Effector memory CD8-positive, alpha-beta T cell (primary cell): ENCODE measurements at regions not wholly inside any gene's neighbourhood (a gene's known extent, or its start where the extent isn't known, plus 50 kb on each side); places are given as distances from the start of the nearest gene placed in this dataset.
A peak's percentile ranks its signal among the peaks of the same experiment; 100 is the strongest.
"Not testable (repeated sequence)": the region's sequence is repeated elsewhere in the genome, so short reads cannot be mapped to it uniquely, and the experiment has no call there.

ENCODE experiments used
- ATAC-seq: fragments of 150-1000 bp; cut with Tn5 transposase; replicated peaks from 2 replicates; pipeline ENCODE4 v1.10.0; 2021; ENCODE audit warnings: mild to moderate bottlenecking, moderate library complexity
- DNase-seq, 3 experiments: peaks; one replicate each; pipeline ENCODE4 v3.0.0; 2021
- H3K27ac Mint-ChIP-seq, 2 donors: one replicate each; pipeline ENCODE4 v1.8.0; 2022; ENCODE audit warnings: mild to moderate bottlenecking in 2 of 2, mixed read lengths in 2 of 2, moderate library complexity in 2 of 2
- H3K27me3 Mint-ChIP-seq, 2 donors: one replicate each; pipeline ENCODE4 v1.8.0; 2022; ENCODE audit warnings: mixed read lengths in 2 of 2
- H3K36me3 Mint-ChIP-seq: one replicate; pipeline ENCODE4 v1.8.0; 2022; ENCODE audit warnings: mild to moderate bottlenecking, moderate library complexity, mixed read lengths; ENCODE audit not compliant: insufficient read depth
- H3K4me1 Mint-ChIP-seq, 2 donors: one replicate each; pipeline ENCODE4 v1.8.0; 2022; ENCODE audit warnings: low read depth in 2 of 2, mixed read lengths in 2 of 2
- H3K4me3 Mint-ChIP-seq, 2 donors: one replicate each; pipeline ENCODE4 v1.8.0; 2022; ENCODE audit warnings: mild to moderate bottlenecking in 2 of 2, mixed read lengths in 2 of 2, moderate library complexity in 2 of 2
- H3K9me3 Mint-ChIP-seq, 2 donors: one replicate each; pipeline ENCODE4 v1.8.0; 2022; ENCODE audit warnings: mixed read lengths in 2 of 2

GRCh38 chr15:30195355-30196008 is 60.6 kb downstream of the GOLGA8T start:
- not testable (repeated sequence) for H3K4me1 Mint-ChIP-seq, H3K36me3 Mint-ChIP-seq, H3K9me3 Mint-ChIP-seq, H3K4me3 Mint-ChIP-seq, H3K27ac Mint-ChIP-seq, DNase-seq, H3K27me3 Mint-ChIP-seq
- ATAC-seq, result peak; percentile 7

- H3K27ac Mint-ChIP-seq, H3K9me3 Mint-ChIP-seq, H3K4me3 Mint-ChIP-seq, H3K27me3 Mint-ChIP-seq, H3K36me3 Mint-ChIP-seq, H3K4me1 Mint-ChIP-seq: not testable (repeated sequence)
- DNase-seq (peak; percentile 32 to 33 (median 33)), ATAC-seq (peak; percentile 62)
Observed at GRCh38 chr15:30196009-30196375, 61.1 kb downstream of the GOLGA8T start.

- H3K9me3 Mint-ChIP-seq, H3K4me3 Mint-ChIP-seq, H3K4me1 Mint-ChIP-seq, ATAC-seq, H3K36me3 Mint-ChIP-seq, H3K27me3 Mint-ChIP-seq, H3K27ac Mint-ChIP-seq, DNase-seq: not testable (repeated sequence)
Observed at GRCh38 chr15:30196769-30197168, 61.9 kb downstream of the GOLGA8T start.

GRCh38 chr15:30201517-30201916 is 66.7 kb downstream of the GOLGA8T start:
- H3K36me3 Mint-ChIP-seq, H3K4me3 Mint-ChIP-seq, H3K27ac Mint-ChIP-seq, H3K27me3 Mint-ChIP-seq, H3K4me1 Mint-ChIP-seq, DNase-seq, H3K9me3 Mint-ChIP-seq, ATAC-seq: not testable (repeated sequence)

GRCh38 chr15:30213733-30214132 is 78.9 kb downstream of the GOLGA8T start:
- not testable (repeated sequence) for H3K27me3 Mint-ChIP-seq, DNase-seq, H3K27ac Mint-ChIP-seq, H3K36me3 Mint-ChIP-seq, H3K9me3 Mint-ChIP-seq, H3K4me3 Mint-ChIP-seq, ATAC-seq, H3K4me1 Mint-ChIP-seq

GRCh38 chr15:30221803-30222202 is 87.0 kb downstream of the GOLGA8T start:
- H3K9me3 Mint-ChIP-seq, ATAC-seq, H3K4me1 Mint-ChIP-seq, DNase-seq, H3K4me3 Mint-ChIP-seq, H3K36me3 Mint-ChIP-seq, H3K27ac Mint-ChIP-seq, H3K27me3 Mint-ChIP-seq: not testable (repeated sequence)

- H3K4me1 Mint-ChIP-seq, H3K9me3 Mint-ChIP-seq, DNase-seq, H3K4me3 Mint-ChIP-seq, H3K36me3 Mint-ChIP-seq, H3K27ac Mint-ChIP-seq, H3K27me3 Mint-ChIP-seq: not testable (repeated sequence)
- peak; percentile 40 for ATAC-seq
Observed at GRCh38 chr15:30222798-30223591, 88.1 kb downstream of the GOLGA8T start.

- not testable (repeated sequence) for H3K4me1 Mint-ChIP-seq, H3K27me3 Mint-ChIP-seq, ATAC-seq, H3K36me3 Mint-ChIP-seq, H3K27ac Mint-ChIP-seq, DNase-seq, H3K9me3 Mint-ChIP-seq, H3K4me3 Mint-ChIP-seq
Observed at GRCh38 chr15:30225233-30225891, 90.5 kb downstream of the GOLGA8T start.

GRCh38 chr15:30261432-30262141 is 126.7 kb downstream of the GOLGA8T start:
- H3K36me3 Mint-ChIP-seq, H3K4me1 Mint-ChIP-seq, H3K27ac Mint-ChIP-seq, H3K27me3 Mint-ChIP-seq, H3K9me3 Mint-ChIP-seq, DNase-seq, H3K4me3 Mint-ChIP-seq, ATAC-seq: not testable (repeated sequence)

GRCh38 chr15:30262142-30262460 is 127.2 kb downstream of the GOLGA8T start:
- H3K27ac Mint-ChIP-seq, H3K27me3 Mint-ChIP-seq, H3K4me3 Mint-ChIP-seq, H3K4me1 Mint-ChIP-seq, H3K36me3 Mint-ChIP-seq, H3K9me3 Mint-ChIP-seq, DNase-seq: not testable (repeated sequence)
- ATAC-seq, result peak; percentile 75

- H3K27me3 Mint-ChIP-seq, result not testable (repeated sequence)
Observed at GRCh38 chr15:30264000-30264399, 129.1 kb downstream of the GOLGA8T start.

GRCh38 chr15:30295150-30295844 is 98.0 kb downstream of the CHRFAM7A start:
- not testable (repeated sequence) for H3K27ac Mint-ChIP-seq, DNase-seq

More at GRCh38 chr15:30264000-30264399, 129.1 kb downstream of the GOLGA8T start:
- ATAC-seq, DNase-seq, H3K4me3 Mint-ChIP-seq, H3K27ac Mint-ChIP-seq, H3K36me3 Mint-ChIP-seq, H3K4me1 Mint-ChIP-seq, H3K9me3 Mint-ChIP-seq: not testable (repeated sequence)

GRCh38 chr15:30303968-30304367 is 89.4 kb downstream of the CHRFAM7A start:
- not testable (repeated sequence) for H3K4me1 Mint-ChIP-seq, DNase-seq, H3K27ac Mint-ChIP-seq, H3K36me3 Mint-ChIP-seq, H3K9me3 Mint-ChIP-seq, ATAC-seq, H3K27me3 Mint-ChIP-seq, H3K4me3 Mint-ChIP-seq

More at GRCh38 chr15:30295150-30295844, 98.0 kb downstream of the CHRFAM7A start:
- H3K4me3 Mint-ChIP-seq, H3K27me3 Mint-ChIP-seq, H3K4me1 Mint-ChIP-seq, H3K9me3 Mint-ChIP-seq, H3K36me3 Mint-ChIP-seq, ATAC-seq: not testable (repeated sequence)
